IPS-NIHi11 (cell line): ENCODE measurements at regions not wholly inside any gene's neighbourhood (a gene's known extent, or its start where the extent isn't known, plus 50 kb on each side); places are given as distances from the start of the nearest gene placed in this dataset.

Experiments used
- DNase-seq: peaks from one replicate; pipeline ENCODE4 v3.0.0; 2012; ENCODE audit warnings: mixed read lengths, low spot score

GRCh38 chr14:94885481-94886155, 115.7 kb upstream of the GSC start:
- no peak for DNase-seq

- DNase-seq, result no peak
Observed at GRCh38 chr14:94884616-94885230, 114.8 kb upstream of the GSC start.

- no peak for DNase-seq
Observed at GRCh38 chr14:94882401-94882800, 112.5 kb upstream of the GSC start.

GRCh38 chr14:94880876-94881275, 111.0 kb upstream of the GSC start:
- DNase-seq, result no peak

- no peak for DNase-seq
Observed at GRCh38 chr14:94880106-94880505, 110.2 kb upstream of the GSC start.

- DNase-seq, result no peak
Observed at GRCh38 chr14:94879537-94879936, 109.6 kb upstream of the GSC start.

GRCh38 chr14:94876306-94876705, 106.4 kb upstream of the GSC start:
- DNase-seq, result no peak

GRCh38 chr14:94875256-94875655, 105.3 kb upstream of the GSC start:
- DNase-seq, result no peak

GRCh38 chr14:94868772-94869072, 98.8 kb upstream of the GSC start:
- DNase-seq, result no peak

GRCh38 chr14:94867946-94868771, 98.2 kb upstream of the GSC start:
- DNase-seq, result no peak

- DNase-seq, result no peak
Observed at GRCh38 chr14:94867209-94867608, 97.3 kb upstream of the GSC start.

GRCh38 chr14:94864387-94865195, 94.7 kb upstream of the GSC start:
- DNase-seq, result no peak

- DNase-seq, result no peak
Observed at GRCh38 chr14:94863366-94863765, 93.5 kb upstream of the GSC start.

GRCh38 chr14:94857950-94858349, 88.0 kb upstream of the GSC start:
- no peak for DNase-seq

- no peak for DNase-seq
Observed at GRCh38 chr14:94853920-94854319, 84.0 kb upstream of the GSC start.

GRCh38 chr14:94850309-94851211, 80.6 kb upstream of the GSC start:
- no peak for DNase-seq

- no peak for DNase-seq
Observed at GRCh38 chr14:94844593-94845152, 74.8 kb upstream of the GSC start.

- DNase-seq, result no peak
Observed at GRCh38 chr14:94840467-94840866, 70.6 kb upstream of the GSC start.

- DNase-seq, result no peak
Observed at GRCh38 chr14:94839348-94839747, 69.4 kb upstream of the GSC start.

GRCh38 chr14:94836849-94837248, 66.9 kb upstream of the GSC start:
- DNase-seq, result no peak

- no peak for DNase-seq
Observed at GRCh38 chr14:94833633-94834032, 63.7 kb upstream of the GSC start.
